BLaER1 (cell line): ENCODE measurements at regions not wholly inside any gene's neighbourhood (a gene's known extent, or its start where the extent isn't known, plus 50 kb on each side); places are given as distances from the start of the nearest gene placed in this dataset.

ENCODE experiments used
- H3K27ac ChIP-seq: shearing (Covaris generic); formaldehyde crosslinking; 2 replicates; pipeline ENCODE4 v1.8.1; 2022
- H3K27me3 ChIP-seq: shearing (Covaris generic); formaldehyde crosslinking; 2 replicates; pipeline ENCODE4 v1.8.1; 2022
- H3K36me3 ChIP-seq: shearing (Covaris generic); formaldehyde crosslinking; 2 replicates; pipeline ENCODE4 v1.8.1; 2022
- H3K4me1 ChIP-seq: shearing (Covaris generic); formaldehyde crosslinking; 2 replicates; pipeline ENCODE4 v1.8.1; 2022
- H3K4me2 ChIP-seq: shearing (Covaris generic); formaldehyde crosslinking; 2 replicates; pipeline ENCODE4 v1.8.1; 2022
- H3K4me3 ChIP-seq: shearing (Covaris generic); formaldehyde crosslinking; 2 replicates; pipeline ENCODE4 v1.8.1; 2022
- H3K9ac ChIP-seq: shearing (Covaris generic); formaldehyde crosslinking; 2 replicates; pipeline ENCODE4 v1.8.1; 2022
- H3K9me3 ChIP-seq: shearing (Covaris generic); formaldehyde crosslinking; 2 replicates; pipeline ENCODE4 v1.8.1; 2022
- H4K20me1 ChIP-seq: shearing (Covaris generic); formaldehyde crosslinking; 2 replicates; pipeline ENCODE4 v1.8.1; 2022
- Cebpa-rat ChIP-seq: shearing (Covaris generic); IDR thresholded peaks from 2 replicates; pipeline ENCODE4 v1.8.1; 2022

DNA sequence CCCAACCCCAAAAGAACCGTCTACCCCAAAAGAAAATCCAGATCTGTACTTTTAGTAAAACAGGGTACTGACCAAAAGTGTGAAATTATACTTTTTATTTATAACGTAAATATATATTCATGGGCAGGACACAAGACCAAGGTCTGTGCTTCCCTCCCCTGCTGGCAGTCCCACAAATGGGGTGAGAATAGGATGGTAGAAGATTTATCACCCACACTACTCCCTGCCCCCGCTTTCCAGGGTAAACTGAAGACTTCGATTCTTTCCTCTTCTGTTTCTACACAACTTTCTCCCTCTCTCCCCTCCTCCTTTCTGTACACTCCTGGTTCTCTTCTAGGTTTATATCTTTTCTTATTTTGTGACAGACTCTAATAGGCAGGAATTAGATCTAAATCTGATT is 79.7 kb downstream of the MDH1 start:
- peaks cover 14% of the 10 kb centered on the region for H3K4me1 ChIP-seq
- no peaks in the 10 kb centered on the region for H4K20me1 ChIP-seq
- no peaks in the 10 kb centered on the region for H3K27me3 ChIP-seq
- H3K9me3 ChIP-seq, result no peaks in the 10 kb centered on the region
- no peak for TF ChIP-seq Cebpa-rat
- H3K36me3 ChIP-seq, result no peaks in the 10 kb centered on the region
- H3K4me2 ChIP-seq, result no peak overlapping the region
- no peak overlapping the region for H3K9ac ChIP-seq
- no peak overlapping the region for H3K4me3 ChIP-seq
- H3K27ac ChIP-seq, result no peak overlapping the region

GRCh38 chr2:63669596-63669995 is 80.8 kb downstream of the MDH1 start:
- H3K36me3 ChIP-seq, result no peaks in the 10 kb centered on the region
- H3K4me1 ChIP-seq, result peaks cover 14% of the 10 kb centered on the region
- no peak overlapping the region for H3K27ac ChIP-seq

GRCh38 chr2:63673865-63674533 is 85.2 kb downstream of the MDH1 start:
- H3K9me3 ChIP-seq, result no peaks in the 10 kb centered on the region
- H3K27ac ChIP-seq, result no peak overlapping the region
- no peak overlapping the region for H3K9ac ChIP-seq
- H4K20me1 ChIP-seq, result no peaks in the 10 kb centered on the region
- no peaks in the 10 kb centered on the region for H3K27me3 ChIP-seq
- no peak overlapping the region for H3K4me3 ChIP-seq
- H3K4me2 ChIP-seq, result no peak overlapping the region
- no peaks in the 10 kb centered on the region for H3K36me3 ChIP-seq
- H3K4me1 ChIP-seq, result 0 out of 2 replicates have a peak, but pooled peaks cover 4% of the 10 kb centered on the region
- no peak for TF ChIP-seq Cebpa-rat

More at GRCh38 chr2:63669596-63669995, 80.8 kb downstream of the MDH1 start:
- Histone ChIP-seq H3K9me3 (no peaks in the 10 kb centered on the region), H4K20me1 (no peaks in the 10 kb centered on the region), H3K27me3 (no peaks in the 10 kb centered on the region), H3K4me3 (no peak overlapping the region), H3K4me2 (no peak overlapping the region), H3K9ac (no peak overlapping the region)
- no peak for TF ChIP-seq Cebpa-rat

DNA sequence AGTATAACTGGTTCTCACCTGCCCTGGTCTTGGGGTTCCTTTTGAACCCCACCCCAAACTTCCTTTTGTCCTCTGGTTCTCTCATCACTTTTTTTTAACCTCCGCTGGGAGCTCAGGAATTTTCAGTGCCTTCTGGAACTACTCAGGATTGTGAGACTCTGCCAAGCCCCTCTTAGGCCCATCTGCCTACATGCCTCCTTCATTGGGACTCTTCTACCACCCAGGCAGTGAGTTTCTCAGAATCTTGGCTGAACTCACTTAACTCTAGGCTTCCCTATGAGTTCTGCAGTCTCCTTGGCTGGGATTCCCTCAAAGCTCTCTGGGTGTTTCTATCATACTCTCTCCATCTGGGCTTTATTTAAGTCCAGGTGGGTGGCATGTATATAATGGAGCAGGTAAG is 86.3 kb downstream of the MDH1 start:
- Histone ChIP-seq H3K4me2 (no peak overlapping the region), H3K27me3 (no peaks in the 10 kb centered on the region), H3K4me1 (0 out of 2 replicates have a peak, but pooled peaks cover 4% of the 10 kb centered on the region), H3K36me3 (no peaks in the 10 kb centered on the region), H3K9ac (no peak overlapping the region), H3K27ac (no peak overlapping the region), H3K9me3 (no peaks in the 10 kb centered on the region), H3K4me3 (no peak overlapping the region), H4K20me1 (no peaks in the 10 kb centered on the region)
- TF ChIP-seq Cebpa-rat, result no peak

DNA sequence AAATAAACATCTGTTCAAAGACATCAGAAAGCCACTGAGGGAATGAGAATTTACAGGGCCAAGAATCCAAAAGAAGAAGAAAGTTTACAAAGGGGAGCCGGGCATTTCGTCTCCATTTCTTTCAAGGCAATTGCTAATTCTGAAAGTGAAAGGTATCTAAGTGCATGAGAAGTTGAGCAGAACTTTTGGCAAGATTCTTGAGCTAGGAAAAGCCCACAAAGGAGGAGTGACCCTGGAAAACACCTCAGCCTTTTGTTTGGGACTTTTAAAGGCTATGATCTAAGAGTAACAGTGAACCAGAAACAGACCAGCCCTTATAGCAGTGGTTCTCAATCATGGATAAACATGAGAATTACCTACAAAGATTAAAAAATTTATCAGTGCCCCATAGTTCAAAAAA is 87.4 kb downstream of the MDH1 start:
- H3K4me2 ChIP-seq, result no peak overlapping the region
- H3K9ac ChIP-seq, result no peak overlapping the region
- TF ChIP-seq Cebpa-rat, result no peak

GRCh38 chr2:63678085-63678484 is 89.3 kb downstream of the MDH1 start:
- no peak overlapping the region for H3K4me2 ChIP-seq
- H3K4me1 ChIP-seq, result 0 out of 2 replicates have a peak, but pooled peaks cover 4% of the 10 kb centered on the region
- H3K9ac ChIP-seq, result no peak overlapping the region
- no peaks in the 10 kb centered on the region for H3K27me3 ChIP-seq
- no peaks in the 10 kb centered on the region for H3K36me3 ChIP-seq
- no peaks in the 10 kb centered on the region for H3K9me3 ChIP-seq
- no peak overlapping the region for H3K4me3 ChIP-seq
- no peak for TF ChIP-seq Cebpa-rat
- no peak overlapping the region for H3K27ac ChIP-seq
- H4K20me1 ChIP-seq, result no peaks in the 10 kb centered on the region

More for the DNA sequence above, 87.4 kb downstream of the MDH1 start:
- Histone ChIP-seq H4K20me1 (no peaks in the 10 kb centered on the region), H3K36me3 (no peaks in the 10 kb centered on the region), H3K4me1 (0 out of 2 replicates have a peak, but pooled peaks cover 4% of the 10 kb centered on the region), H3K4me3 (no peak overlapping the region), H3K9me3 (no peaks in the 10 kb centered on the region), H3K27ac (no peak overlapping the region), H3K27me3 (no peaks in the 10 kb centered on the region)

DNA sequence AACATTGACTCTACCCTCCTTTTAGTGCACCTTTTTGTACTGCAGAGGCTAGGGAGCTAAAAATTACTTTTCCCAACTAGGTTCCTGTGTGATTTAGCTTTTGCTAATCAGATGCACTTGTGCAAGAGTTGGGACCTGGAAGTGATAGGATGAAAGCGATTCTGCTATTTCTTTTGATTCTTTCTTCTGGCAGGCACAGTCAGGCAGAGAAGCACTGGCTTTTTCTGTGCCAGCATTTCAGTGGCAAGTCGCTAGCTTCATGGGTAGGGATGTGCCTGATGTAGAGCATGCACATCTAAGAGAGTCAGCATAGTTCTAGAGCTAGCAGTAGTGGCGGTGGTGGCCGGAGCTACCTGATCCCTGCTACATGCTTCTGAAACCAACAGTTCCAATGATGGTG is 89.8 kb downstream of the MDH1 start:
- Histone ChIP-seq H3K36me3 (no peaks in the 10 kb centered on the region), H3K27ac (no peak overlapping the region), H3K9me3 (no peaks in the 10 kb centered on the region), H4K20me1 (no peaks in the 10 kb centered on the region), H3K27me3 (no peaks in the 10 kb centered on the region), H3K9ac (no peak overlapping the region), H3K4me2 (no peak overlapping the region), H3K4me1 (0 out of 2 replicates have a peak, but pooled peaks cover 4% of the 10 kb centered on the region), H3K4me3 (no peak overlapping the region)
- no peak for TF ChIP-seq Cebpa-rat

DNA sequence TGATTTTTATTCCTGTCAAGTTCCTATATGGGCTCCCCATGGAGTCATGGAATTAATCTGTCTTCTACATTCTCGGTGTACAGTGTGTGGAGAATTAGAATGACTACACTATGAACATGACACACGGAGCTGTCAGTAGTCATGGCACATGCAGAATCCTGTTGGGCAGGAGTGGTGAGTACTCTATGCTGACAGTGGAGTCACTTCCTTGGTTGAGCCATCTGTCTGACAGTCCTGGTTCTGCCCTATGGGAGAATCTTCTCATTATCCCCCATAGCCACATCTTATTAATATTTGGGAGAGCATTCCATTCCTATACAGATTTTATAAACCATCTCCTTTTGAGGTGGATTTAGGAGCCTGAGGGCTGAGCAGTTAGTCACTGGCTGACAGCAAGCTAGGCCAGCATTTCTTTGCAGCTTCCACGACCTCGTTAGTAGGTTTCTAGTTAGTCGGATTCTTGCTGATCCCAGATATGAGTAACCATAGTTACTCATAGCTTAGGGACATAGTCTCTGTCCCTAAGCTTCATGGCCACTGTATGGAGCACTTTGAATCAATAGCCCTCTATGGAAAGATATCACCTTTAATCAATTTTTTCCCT is 90.6 kb downstream of the MDH1 start:
- Histone ChIP-seq H3K4me1 (0 out of 2 replicates have a peak, but pooled peaks cover 4% of the 10 kb centered on the region), H3K36me3 (no peaks in the 10 kb centered on the region), H3K9ac (no peak overlapping the region), H4K20me1 (no peaks in the 10 kb centered on the region), H3K27me3 (no peaks in the 10 kb centered on the region), H3K9me3 (no peaks in the 10 kb centered on the region), H3K4me3 (no peak overlapping the region), H3K27ac (no peak overlapping the region), H3K4me2 (no peak overlapping the region)
- no peak for TF ChIP-seq Cebpa-rat

GRCh38 chr2:63680455-63680854 is 91.7 kb downstream of the MDH1 start:
- H3K4me1 ChIP-seq, result 0 out of 2 replicates have a peak, but pooled peaks cover 4% of the 10 kb centered on the region
- no peaks in the 10 kb centered on the region for H3K36me3 ChIP-seq

GRCh38 chr2:63681896-63682295 is 93.1 kb downstream of the MDH1 start:
- H3K4me2 ChIP-seq, result no peak overlapping the region
- H3K27me3 ChIP-seq, result no peaks in the 10 kb centered on the region
- TF ChIP-seq Cebpa-rat, result no peak
- H3K9me3 ChIP-seq, result no peaks in the 10 kb centered on the region
- no peaks in the 10 kb centered on the region for H4K20me1 ChIP-seq
- H3K4me3 ChIP-seq, result no peak overlapping the region
- 0 out of 2 replicates have a peak, but pooled peaks cover 2% of the 10 kb centered on the region for H3K4me1 ChIP-seq
- H3K9ac ChIP-seq, result no peak overlapping the region
- H3K27ac ChIP-seq, result no peak overlapping the region
- H3K36me3 ChIP-seq, result no peaks in the 10 kb centered on the region

More at GRCh38 chr2:63680455-63680854, 91.7 kb downstream of the MDH1 start:
- H3K4me2 ChIP-seq, result no peak overlapping the region
- TF ChIP-seq Cebpa-rat, result no peak
- no peak overlapping the region for H3K27ac ChIP-seq
- H3K4me3 ChIP-seq, result no peak overlapping the region
- no peak overlapping the region for H3K9ac ChIP-seq
- H3K27me3 ChIP-seq, result no peaks in the 10 kb centered on the region
- H4K20me1 ChIP-seq, result no peaks in the 10 kb centered on the region
- H3K9me3 ChIP-seq, result no peaks in the 10 kb centered on the region
